ENCODE measurements at regions not wholly inside any gene's neighbourhood (a gene's known extent, or its start where the extent isn't known, plus 50 kb on each side); places are given as distances from the start of the nearest gene placed in this dataset.
A peak's percentile ranks its signal among the peaks of the same experiment; 100 is the strongest.
"Not testable (repeated sequence)": the region's sequence is repeated elsewhere in the genome, so short reads cannot be mapped to it uniquely, and the experiment has no call there.

- in situ Hi-C loops (cut with HindIII; ENCODE audit: low pct_unique_long_range_greater_than_20kb, low sequenced_read_pairs) = no loop called here
- peak; percentile 18 to 61 for DNase-seq (ENCODE audit: low read depth in 1 of 2, low spot score in 1 of 2)
- no peak for TF ChIP-seq JUND (IDR thresholded peaks at IDR 0.05; ENCODE audit: low read depth)
Observed at GRCh38 chr5:44952376-44952775, 143.6 kb downstream of the MRPS30 start.

DNA sequence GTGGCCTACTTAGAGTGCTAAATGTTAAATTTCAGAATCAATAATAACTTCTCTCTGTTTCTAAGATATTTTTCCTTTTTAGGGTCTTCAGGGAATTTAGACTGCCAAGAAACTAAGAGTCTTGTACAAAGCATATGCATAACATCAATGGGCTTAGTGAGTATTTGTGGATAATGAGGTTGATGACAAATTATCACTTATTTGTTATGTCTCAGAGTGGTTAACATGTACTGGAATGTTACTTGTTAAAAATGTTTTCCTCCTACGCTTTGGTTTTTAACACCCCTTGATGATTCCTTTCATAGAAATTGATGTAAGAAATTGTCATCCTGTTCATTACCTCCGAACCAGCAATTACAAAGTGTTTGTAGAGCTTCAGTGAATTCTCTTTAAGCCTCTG lies 144.3 kb downstream of the MRPS30 start:
- in situ Hi-C loops (cut with HindIII; ENCODE audit: low pct_unique_long_range_greater_than_20kb, low sequenced_read_pairs) = no loop called here
- no peak for DNase-seq (ENCODE audit: low read depth in 1 of 2, low spot score in 1 of 2)

DNA sequence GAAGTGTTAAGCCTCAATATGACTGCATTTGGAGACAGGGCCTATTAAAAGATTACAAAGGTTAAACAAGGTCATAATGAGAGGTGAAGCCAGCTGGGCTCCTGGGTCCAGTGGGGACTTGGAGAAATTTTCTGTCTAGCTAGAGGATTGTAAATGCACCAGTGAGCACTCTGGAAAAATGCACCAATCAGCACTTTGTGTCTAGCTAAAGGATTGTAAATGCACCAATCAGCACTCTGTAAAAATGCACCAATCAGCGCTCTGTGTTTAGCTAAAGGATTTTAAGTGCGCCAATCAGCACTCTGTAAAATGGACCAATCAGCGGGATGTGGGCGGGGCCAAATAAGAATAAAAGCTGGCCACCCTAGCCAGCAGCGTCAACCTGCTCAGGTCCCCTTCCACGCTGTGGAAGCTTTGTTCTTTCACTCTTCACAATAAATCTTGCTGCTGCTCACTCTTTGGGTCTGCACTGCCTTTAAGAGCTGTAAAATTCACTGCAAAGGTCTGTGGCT lies 150.3 kb downstream of the MRPS30 start:
- DNase-seq (ENCODE audit: low read depth in 1 of 2, low spot score in 1 of 2); in situ Hi-C loops (cut with HindIII; ENCODE audit: low pct_unique_long_range_greater_than_20kb, low sequenced_read_pairs): not testable (repeated sequence)

More for the DNA sequence above, 144.3 kb downstream of the MRPS30 start:
- no peak for TF ChIP-seq JUND (IDR thresholded peaks at IDR 0.05; ENCODE audit: low read depth)

DNA sequence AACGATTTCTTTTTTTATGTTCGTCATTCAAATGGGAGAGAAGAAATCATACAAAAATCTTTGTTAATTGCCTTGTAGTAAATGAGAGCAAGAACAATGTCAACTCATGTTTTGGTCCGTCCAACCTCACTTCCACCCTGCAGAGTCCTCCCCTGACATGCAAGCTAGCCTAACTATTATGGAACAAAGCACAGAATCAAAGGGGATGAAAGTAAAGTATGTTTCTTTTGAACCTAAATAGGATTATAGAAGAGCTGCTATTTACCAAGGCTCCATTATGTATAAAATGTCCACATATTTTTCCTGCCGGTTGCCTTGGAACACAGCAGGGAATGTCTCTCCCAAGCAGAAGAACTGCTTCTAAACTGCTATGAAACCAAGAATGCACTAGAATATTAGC lies 161.1 kb downstream of the MRPS30 start:
- DNase-seq (ENCODE audit: low read depth in 1 of 2, low spot score in 1 of 2) = no peak
- in situ Hi-C loops (cut with HindIII; ENCODE audit: low pct_unique_long_range_greater_than_20kb, low sequenced_read_pairs) = no loop called here
- TF ChIP-seq JUND (IDR thresholded peaks at IDR 0.05; ENCODE audit: low read depth) = no peak

DNA sequence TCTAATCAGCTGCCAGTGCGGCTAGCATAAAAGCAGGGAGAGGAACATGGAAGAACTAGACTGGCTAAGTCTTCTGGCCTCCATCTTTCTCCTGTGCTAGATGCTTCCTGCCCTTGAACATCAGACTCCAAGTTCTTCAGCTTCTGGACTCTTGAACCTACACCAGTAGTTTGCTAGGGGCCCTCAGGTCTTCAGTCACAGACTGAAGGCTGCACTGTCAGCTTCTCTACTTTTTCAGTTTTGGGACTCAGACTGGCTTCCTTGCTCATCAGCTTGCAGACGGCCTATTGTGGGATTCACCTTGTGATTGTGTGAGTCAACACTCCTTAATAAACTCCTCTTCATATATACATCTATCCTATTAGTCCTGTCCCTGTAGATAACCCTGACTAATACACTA lies 162.2 kb downstream of the MRPS30 start:
- in situ Hi-C loops (cut with HindIII; ENCODE audit: low pct_unique_long_range_greater_than_20kb, low sequenced_read_pairs); DNase-seq (ENCODE audit: low read depth in 1 of 2, low spot score in 1 of 2): not testable (repeated sequence)

DNA sequence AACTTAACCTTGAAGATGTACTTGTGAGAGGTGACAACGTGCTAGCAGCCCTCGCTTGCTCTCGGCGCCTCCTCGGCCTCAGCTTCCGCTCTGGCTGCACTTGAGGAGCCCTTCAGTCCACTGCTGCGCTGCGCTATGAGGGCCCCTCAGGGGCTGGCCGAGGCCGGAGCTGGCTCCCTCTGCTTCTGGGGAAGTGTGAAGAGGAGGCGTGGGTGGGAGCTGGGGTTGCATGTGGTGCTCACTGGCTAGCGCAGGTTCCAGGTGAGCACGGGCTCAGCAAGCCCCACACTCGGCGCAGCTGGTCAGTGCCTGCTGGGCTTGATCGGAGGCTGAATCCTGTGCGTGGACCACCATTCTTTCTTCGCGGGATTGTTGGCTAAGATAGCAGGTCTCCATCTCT lies 166.1 kb downstream of the MRPS30 start:
- no peak for DNase-seq (ENCODE audit: low read depth in 1 of 2, low spot score in 1 of 2)
- in situ Hi-C loops (cut with HindIII; ENCODE audit: low pct_unique_long_range_greater_than_20kb, low sequenced_read_pairs) = no loop called here
- no peak for TF ChIP-seq JUND (IDR thresholded peaks at IDR 0.05; ENCODE audit: low read depth)

DNA sequence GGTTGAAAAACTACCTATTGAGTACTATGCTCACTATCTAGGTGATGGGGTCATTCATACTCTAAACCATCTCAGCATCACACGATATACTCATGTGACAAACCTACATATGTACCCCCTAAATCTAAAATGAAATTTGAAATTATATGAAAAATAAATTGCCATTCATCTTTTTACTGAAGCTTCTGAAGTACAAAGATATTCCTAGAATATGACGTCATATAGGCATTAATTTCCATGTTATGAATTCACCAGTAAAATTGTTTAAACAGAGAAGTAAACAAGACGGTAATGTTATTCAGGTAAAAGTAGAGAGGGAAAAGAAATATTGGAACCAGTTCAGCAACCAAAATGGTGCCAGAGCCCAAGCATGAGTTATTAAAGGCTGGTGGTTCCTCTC lies 173.0 kb downstream of the MRPS30 start:
- in situ Hi-C loops (cut with HindIII; ENCODE audit: low pct_unique_long_range_greater_than_20kb, low sequenced_read_pairs) = no loop called here
- no peak for DNase-seq (ENCODE audit: low read depth in 1 of 2, low spot score in 1 of 2)
- no peak for TF ChIP-seq JUND (IDR thresholded peaks at IDR 0.05; ENCODE audit: low read depth)

DNA sequence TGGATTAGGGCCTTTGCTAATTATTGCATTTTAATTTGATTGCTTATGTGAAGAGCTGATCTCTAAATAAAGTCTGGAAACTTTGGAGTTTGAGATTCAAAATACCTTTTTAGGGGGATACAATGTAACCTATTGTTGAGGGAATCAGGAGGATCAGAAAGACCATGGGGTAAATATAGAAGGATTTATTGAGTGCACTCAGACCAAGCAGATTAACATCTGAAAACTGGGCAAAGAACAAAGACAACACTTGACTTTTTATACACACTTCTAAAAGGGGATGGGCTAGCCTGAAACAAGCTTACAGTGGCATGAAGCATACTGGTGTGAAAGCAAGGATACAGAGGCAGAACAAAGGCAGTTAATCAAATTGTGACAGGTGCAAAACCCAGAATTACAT lies 174.3 kb downstream of the MRPS30 start:
- in situ Hi-C loops (cut with HindIII; ENCODE audit: low pct_unique_long_range_greater_than_20kb, low sequenced_read_pairs) = no loop called here
- TF ChIP-seq JUND (IDR thresholded peaks at IDR 0.05; ENCODE audit: low read depth) = no peak
- no peak for DNase-seq (ENCODE audit: low read depth in 1 of 2, low spot score in 1 of 2)

DNA sequence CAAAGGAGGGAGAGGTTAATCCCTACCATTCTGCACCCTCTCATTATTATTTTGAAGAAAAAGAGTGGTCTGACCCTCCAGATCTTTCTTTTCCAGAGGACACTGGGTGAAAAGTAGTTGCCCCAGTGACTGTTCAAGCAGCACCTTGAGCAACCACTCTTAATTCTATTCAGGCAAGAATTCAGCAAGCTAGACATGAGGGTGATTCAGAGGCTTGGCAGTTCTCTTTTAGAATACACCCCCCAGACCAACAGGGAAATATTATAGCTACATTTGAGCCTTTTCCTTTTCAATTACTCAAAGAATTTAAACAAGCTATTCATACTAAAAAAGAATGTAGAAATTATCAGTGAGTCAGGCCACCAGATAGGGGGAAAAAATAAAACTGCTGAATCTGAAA lies 178.3 kb downstream of the MRPS30 start:
- in situ Hi-C loops (cut with HindIII; ENCODE audit: low pct_unique_long_range_greater_than_20kb, low sequenced_read_pairs) = no loop called here
- TF ChIP-seq JUND (IDR thresholded peaks at IDR 0.05; ENCODE audit: low read depth) = no peak
- no peak for DNase-seq (ENCODE audit: low read depth in 1 of 2, low spot score in 1 of 2)

GRCh38 chr5:44991693-44992092 lies 182.9 kb downstream of the MRPS30 start:
- no peak for TF ChIP-seq JUND (IDR thresholded peaks at IDR 0.05; ENCODE audit: low read depth)
- DNase-seq (ENCODE audit: low read depth in 1 of 2, low spot score in 1 of 2) = no peak
- in situ Hi-C loops (cut with HindIII; ENCODE audit: low pct_unique_long_range_greater_than_20kb, low sequenced_read_pairs) = no loop called here

DNA sequence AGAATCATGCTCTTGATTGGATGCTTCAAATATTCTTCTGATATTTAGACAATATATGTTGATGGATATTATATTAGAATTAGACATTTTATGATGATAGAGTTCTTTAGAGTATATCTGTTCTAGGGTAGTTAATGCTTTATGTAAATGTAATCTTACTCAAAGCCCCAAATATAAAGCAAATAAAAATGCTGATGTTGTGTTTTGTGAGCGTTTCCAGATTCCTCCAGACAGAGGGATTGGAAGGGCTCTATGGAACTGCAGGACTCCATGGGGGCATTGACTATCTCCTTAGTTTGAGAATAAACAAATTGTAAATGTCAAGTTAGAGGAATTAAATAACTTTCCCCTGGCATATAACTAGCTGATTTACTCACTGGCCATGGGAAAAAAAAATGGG lies 184.5 kb downstream of the MRPS30 start:
- no peak for DNase-seq (ENCODE audit: low read depth in 1 of 2, low spot score in 1 of 2)
- no peak for TF ChIP-seq JUND (IDR thresholded peaks at IDR 0.05; ENCODE audit: low read depth)
- in situ Hi-C loops (cut with HindIII; ENCODE audit: low pct_unique_long_range_greater_than_20kb, low sequenced_read_pairs) = no loop called here

DNA sequence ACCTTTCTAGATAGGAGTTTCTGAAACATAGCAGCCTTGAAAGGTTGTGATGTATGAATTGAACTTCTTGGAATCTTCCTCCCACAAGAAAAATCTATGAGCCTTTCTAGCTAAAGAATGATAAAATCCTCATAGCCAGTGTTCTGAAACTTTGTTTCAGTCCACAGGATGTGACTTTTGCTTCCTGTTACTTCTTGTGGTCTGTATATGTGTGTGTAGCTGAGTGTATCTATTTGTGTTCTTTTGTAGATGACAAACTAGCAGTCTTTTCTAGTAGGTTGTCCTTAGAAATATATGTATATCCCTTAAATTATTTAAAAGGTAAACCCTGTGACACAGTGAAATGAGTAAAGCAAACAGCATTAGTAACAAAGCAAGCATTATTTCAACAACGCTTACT lies 188.8 kb downstream of the MRPS30 start:
- in situ Hi-C loops (cut with HindIII; ENCODE audit: low pct_unique_long_range_greater_than_20kb, low sequenced_read_pairs) = no loop called here
- no peak for DNase-seq (ENCODE audit: low read depth in 1 of 2, low spot score in 1 of 2)
- TF ChIP-seq JUND (IDR thresholded peaks at IDR 0.05; ENCODE audit: low read depth) = no peak

DNA sequence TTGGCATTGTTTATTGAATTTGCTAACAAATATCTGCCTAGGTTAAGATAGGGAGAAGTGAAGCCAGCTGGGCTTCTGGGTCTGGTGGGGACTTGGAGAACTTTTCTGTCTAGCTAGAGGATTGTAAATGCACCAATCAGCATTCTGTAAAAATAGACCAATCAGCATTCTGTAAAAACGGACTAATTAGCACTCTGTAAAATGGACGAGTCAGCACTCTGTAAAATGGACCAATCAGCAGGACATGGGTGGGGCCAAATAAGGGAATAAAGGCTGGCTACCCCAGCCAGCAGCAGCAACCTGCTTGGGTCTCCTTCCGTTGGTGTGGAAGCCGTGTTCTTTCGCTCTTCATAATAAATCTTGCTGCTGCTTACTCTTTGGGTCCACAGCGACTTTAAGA lies 198.4 kb downstream of the MRPS30 start:
- in situ Hi-C loops (cut with HindIII; ENCODE audit: low pct_unique_long_range_greater_than_20kb, low sequenced_read_pairs); DNase-seq (ENCODE audit: low read depth in 1 of 2, low spot score in 1 of 2): not testable (repeated sequence)

DNA sequence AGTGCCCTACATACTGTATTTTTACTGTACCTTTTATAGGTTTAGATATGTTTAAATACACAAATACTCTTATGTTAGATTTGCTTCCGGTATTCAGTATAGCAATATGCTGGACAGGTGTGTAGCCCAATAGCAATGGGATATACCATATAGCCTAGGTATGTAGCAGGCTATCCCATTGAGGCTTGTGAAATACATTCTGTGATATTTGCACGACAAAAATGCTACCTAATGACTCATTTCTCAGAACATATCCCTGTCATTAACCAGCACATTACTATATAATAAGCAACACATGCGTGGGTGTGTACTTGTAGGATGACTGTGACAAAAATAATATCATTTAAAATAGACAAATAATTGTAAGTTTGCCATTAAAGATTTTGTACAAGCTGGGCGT lies 208.8 kb downstream of the MRPS30 start:
- no peak for TF ChIP-seq JUND (IDR thresholded peaks at IDR 0.05; ENCODE audit: low read depth)
- in situ Hi-C loops (cut with HindIII; ENCODE audit: low pct_unique_long_range_greater_than_20kb, low sequenced_read_pairs) = no loop called here
- DNase-seq (ENCODE audit: low read depth in 1 of 2, low spot score in 1 of 2) = no peak

Measured in T47D (cell line).